Activated T-helper 2 cell treated with anti-CD3 and anti-CD28 coated beads, Interferon-gamma antibody, Interleukin-2, Interleukin-4, amounts not matched to agents 10 μg/mL and 5 μg/mL and 100 μg/mL, durations not matched to agents 14 hours and 24 hours and 36 hours (primary cell): ENCODE measurements at regions not wholly inside any gene's neighbourhood (a gene's known extent, or its start where the extent isn't known, plus 50 kb on each side); places are given as distances from the start of the nearest gene placed in this dataset.

ENCODE experiments used
- DNase-seq: peaks from one replicate; pipeline ENCODE4 v3.0.0; 2021; ENCODE audit warnings: low spot score
- H3K27ac Mint-ChIP-seq: one replicate; pipeline ENCODE4 v1.8.0; 2021; ENCODE audit warnings: mixed read lengths
- H3K27me3 Mint-ChIP-seq: one replicate; pipeline ENCODE4 v1.8.0; 2021; ENCODE audit warnings: low read depth, mixed read lengths
- H3K36me3 Mint-ChIP-seq: one replicate; pipeline ENCODE4 v1.8.0; 2021; ENCODE audit warnings: low read depth, mixed read lengths
- H3K4me1 Mint-ChIP-seq: one replicate; pipeline ENCODE4 v1.8.0; 2021; ENCODE audit warnings: low read depth, mixed read lengths
- H3K4me3 Mint-ChIP-seq: one replicate; pipeline ENCODE4 v1.8.0; 2021; ENCODE audit warnings: low read depth, mild to moderate bottlenecking, moderate library complexity, mixed read lengths
- H3K9me3 Mint-ChIP-seq: one replicate; pipeline ENCODE4 v1.8.0; 2021; ENCODE audit warnings: mixed read lengths
- intact Hi-C: fragments of 100-400 bp; cut with micrococcal nuclease; formaldehyde crosslinking; loops from one replicate; pipeline ENCODE4 v1.15.1; 2023

- Mint-ChIP-seq H3K4me1 (no peaks in the 10 kb centered on the region), H3K36me3 (no peaks in the 10 kb centered on the region), H3K9me3 (peaks cover 5% of the 10 kb centered on the region), H3K4me3 (no peak overlapping the region), H3K27ac (no peak overlapping the region), H3K27me3 (no peaks in the 10 kb centered on the region)
- DNase-seq: no peak
- intact Hi-C loops: no loop called here
These were observed 145.6 kb upstream of the PCDH18 start for GRCh38 chr4:137677863-137678262.

GRCh38 chr4:137676357-137676998 is 144.2 kb upstream of the PCDH18 start:
- Mint-ChIP-seq H3K27ac (no peak overlapping the region), H3K4me3 (no peak overlapping the region), H3K36me3 (no peaks in the 10 kb centered on the region), H3K27me3 (no peaks in the 10 kb centered on the region), H3K4me1 (no peaks in the 10 kb centered on the region), H3K9me3 (peaks cover 5% of the 10 kb centered on the region)
- no peak for DNase-seq
- intact Hi-C loops: no loop called here

GRCh38 chr4:137674066-137674465 is 141.8 kb upstream of the PCDH18 start:
- no peak overlapping the region for H3K4me3 Mint-ChIP-seq
- intact Hi-C loops: no loop called here

GRCh38 chr4:137668885-137669545 is 136.7 kb upstream of the PCDH18 start:
- H3K27me3 Mint-ChIP-seq: no peaks in the 10 kb centered on the region

More at GRCh38 chr4:137674066-137674465, 141.8 kb upstream of the PCDH18 start:
- no peak for DNase-seq
- Mint-ChIP-seq H3K9me3 (peaks cover 5% of the 10 kb centered on the region), H3K36me3 (no peaks in the 10 kb centered on the region), H3K27me3 (no peaks in the 10 kb centered on the region), H3K4me1 (no peaks in the 10 kb centered on the region), H3K27ac (no peak overlapping the region)

GRCh38 chr4:137664416-137664815 is 132.1 kb upstream of the PCDH18 start:
- no peaks in the 10 kb centered on the region for H3K4me1 Mint-ChIP-seq
- H3K27ac Mint-ChIP-seq: no peak overlapping the region
- no peak for DNase-seq
- no peaks in the 10 kb centered on the region for H3K27me3 Mint-ChIP-seq
- H3K4me3 Mint-ChIP-seq: no peak overlapping the region
- H3K9me3 Mint-ChIP-seq: no peaks in the 10 kb centered on the region
- intact Hi-C loops: no loop called here
- no peaks in the 10 kb centered on the region for H3K36me3 Mint-ChIP-seq

More at GRCh38 chr4:137668885-137669545, 136.7 kb upstream of the PCDH18 start:
- Mint-ChIP-seq H3K9me3 (no peaks in the 10 kb centered on the region), H3K4me3 (no peak overlapping the region), H3K36me3 (no peaks in the 10 kb centered on the region), H3K4me1 (no peaks in the 10 kb centered on the region), H3K27ac (no peak overlapping the region)
- no peak for DNase-seq
- intact Hi-C loops: no loop called here

- Mint-ChIP-seq H3K27me3 (no peaks in the 10 kb centered on the region), H3K36me3 (no peaks in the 10 kb centered on the region), H3K4me1 (no peaks in the 10 kb centered on the region), H3K4me3 (no peak overlapping the region), H3K9me3 (no peaks in the 10 kb centered on the region), H3K27ac (no peak overlapping the region)
- no peak for DNase-seq
- intact Hi-C loops: no loop called here
These were observed 131.7 kb upstream of the PCDH18 start for GRCh38 chr4:137664046-137664387.

- Mint-ChIP-seq H3K27me3 (no peaks in the 10 kb centered on the region), H3K9me3 (no peaks in the 10 kb centered on the region), H3K4me3 (no peak overlapping the region), H3K27ac (no peak overlapping the region), H3K36me3 (no peaks in the 10 kb centered on the region), H3K4me1 (no peaks in the 10 kb centered on the region)
- DNase-seq: no peak
- intact Hi-C loops: no loop called here
These were observed 131.2 kb upstream of the PCDH18 start for GRCh38 chr4:137663251-137664045.

- DNase-seq: no peak
- no peak overlapping the region for H3K4me3 Mint-ChIP-seq
- H3K36me3 Mint-ChIP-seq: no peaks in the 10 kb centered on the region
- H3K27ac Mint-ChIP-seq: no peak overlapping the region
- H3K9me3 Mint-ChIP-seq: no peaks in the 10 kb centered on the region
- intact Hi-C loops: no loop called here
- H3K4me1 Mint-ChIP-seq: no peaks in the 10 kb centered on the region
- no peaks in the 10 kb centered on the region for H3K27me3 Mint-ChIP-seq
These were observed 129.4 kb upstream of the PCDH18 start for GRCh38 chr4:137661693-137662092.

GRCh38 chr4:137660211-137660610 is 127.9 kb upstream of the PCDH18 start:
- Mint-ChIP-seq H3K36me3 (no peaks in the 10 kb centered on the region), H3K27me3 (no peaks in the 10 kb centered on the region), H3K4me3 (no peak overlapping the region), H3K4me1 (no peaks in the 10 kb centered on the region), H3K27ac (no peak overlapping the region), H3K9me3 (no peaks in the 10 kb centered on the region)
- intact Hi-C loops: no loop called here
- no peak for DNase-seq

- no peak for DNase-seq
- no peaks in the 10 kb centered on the region for H3K4me1 Mint-ChIP-seq
These were observed 127.1 kb upstream of the PCDH18 start for GRCh38 chr4:137659431-137659830.

GRCh38 chr4:137656661-137657060 is 124.4 kb upstream of the PCDH18 start:
- DNase-seq: no peak
- intact Hi-C loops: no loop called here
- H3K27me3 Mint-ChIP-seq: no peaks in the 10 kb centered on the region
- H3K9me3 Mint-ChIP-seq: no peaks in the 10 kb centered on the region
- no peaks in the 10 kb centered on the region for H3K4me1 Mint-ChIP-seq
- H3K4me3 Mint-ChIP-seq: no peak overlapping the region
- H3K36me3 Mint-ChIP-seq: no peaks in the 10 kb centered on the region
- no peak overlapping the region for H3K27ac Mint-ChIP-seq

More at GRCh38 chr4:137659431-137659830, 127.1 kb upstream of the PCDH18 start:
- Mint-ChIP-seq H3K27ac (no peak overlapping the region), H3K9me3 (no peaks in the 10 kb centered on the region), H3K4me3 (no peak overlapping the region), H3K27me3 (no peaks in the 10 kb centered on the region), H3K36me3 (no peaks in the 10 kb centered on the region)
- intact Hi-C loops: no loop called here

GRCh38 chr4:137655302-137655701 is 123.0 kb upstream of the PCDH18 start:
- no peaks in the 10 kb centered on the region for H3K36me3 Mint-ChIP-seq
- no peaks in the 10 kb centered on the region for H3K4me1 Mint-ChIP-seq
- H3K9me3 Mint-ChIP-seq: no peaks in the 10 kb centered on the region
- no peak overlapping the region for H3K4me3 Mint-ChIP-seq
- no peak for DNase-seq
- H3K27me3 Mint-ChIP-seq: no peaks in the 10 kb centered on the region
- no peak overlapping the region for H3K27ac Mint-ChIP-seq
- intact Hi-C loops: no loop called here

GRCh38 chr4:137651128-137651527 is 118.8 kb upstream of the PCDH18 start:
- Mint-ChIP-seq H3K4me1 (no peaks in the 10 kb centered on the region), H3K27ac (no peak overlapping the region), H3K4me3 (no peak overlapping the region), H3K36me3 (no peaks in the 10 kb centered on the region), H3K27me3 (no peaks in the 10 kb centered on the region), H3K9me3 (no peaks in the 10 kb centered on the region)
- intact Hi-C loops: no loop called here
- DNase-seq: no peak
